ENCODE measurements at regions not wholly inside any gene's neighbourhood (a gene's known extent, or its start where the extent isn't known, plus 50 kb on each side); places are given as distances from the start of the nearest gene placed in this dataset.

GRCh38 chr9:25542319-25542718 is 135.9 kb downstream of the TUSC1 start (continued):
- TF ChIP-seq ZNF394 (tag by site-specific recombination; IDR thresholded peaks at IDR 0.05; ENCODE audit: borderline replicate concordance) (no peak), ZNF140 (tag by site-specific recombination; IDR thresholded peaks at IDR 0.05) (no peak), KLF16 (tag by site-specific recombination; IDR thresholded peaks at IDR 0.05) (no peak), ZFP41 (tag by site-specific recombination; IDR thresholded peaks at IDR 0.05; ENCODE audit: borderline replicate concordance) (no peak), ZNF510 (tag by site-specific recombination; IDR thresholded peaks at IDR 0.05; ENCODE audit: insufficient replicate concordance) (no peak)
- TF ChIP-seq, protein P1, sequence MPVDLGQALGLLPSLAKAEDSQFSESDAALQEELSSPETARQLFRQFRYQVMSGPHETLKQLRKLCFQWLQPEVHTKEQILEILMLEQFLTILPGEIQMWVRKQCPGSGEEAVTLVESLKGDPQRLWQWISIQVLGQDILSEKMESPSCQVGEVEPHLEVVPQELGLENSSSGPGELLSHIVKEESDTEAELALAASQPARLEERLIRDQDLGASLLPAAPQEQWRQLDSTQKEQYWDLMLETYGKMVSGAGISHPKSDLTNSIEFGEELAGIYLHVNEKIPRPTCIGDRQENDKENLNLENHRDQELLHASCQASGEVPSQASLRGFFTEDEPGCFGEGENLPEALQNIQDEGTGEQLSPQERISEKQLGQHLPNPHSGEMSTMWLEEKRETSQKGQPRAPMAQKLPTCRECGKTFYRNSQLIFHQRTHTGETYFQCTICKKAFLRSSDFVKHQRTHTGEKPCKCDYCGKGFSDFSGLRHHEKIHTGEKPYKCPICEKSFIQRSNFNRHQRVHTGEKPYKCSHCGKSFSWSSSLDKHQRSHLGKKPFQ (tag by site-specific recombination; IDR thresholded peaks at IDR 0.05), result no peak

DNA sequence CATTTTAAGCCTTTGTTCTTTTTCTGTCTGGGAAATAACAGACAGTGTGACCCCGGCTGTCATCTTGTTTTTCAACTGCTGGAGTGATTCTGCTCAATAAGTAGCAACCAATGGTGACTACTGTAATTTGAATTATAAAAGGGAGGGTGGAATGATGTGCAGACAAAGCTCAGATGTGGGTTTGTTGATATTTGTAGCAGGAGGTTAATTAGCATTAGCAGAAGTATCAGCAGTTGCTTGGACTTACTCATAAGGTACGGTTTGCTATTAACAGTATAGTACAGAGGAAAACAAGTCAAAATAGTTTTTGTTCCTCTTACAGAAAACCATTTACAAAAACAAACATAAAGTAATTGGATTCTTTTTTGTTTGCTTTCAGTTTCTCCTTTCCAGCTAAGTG is 140.4 kb downstream of the TUSC1 start:
- POLR2A ChIA-PET, result no interaction called here
- Histone ChIP-seq H3K4me3 (ENCODE audit: low read depth, low read length) (no peak overlapping the region), H3K9me3 (ENCODE audit: control insufficient read depth, insufficient read depth, low read depth, low read length) (no peaks in the 10 kb centered on the region), H3K4me1 (ENCODE audit: control insufficient read depth, insufficient read depth, low read length) (no peaks in the 10 kb centered on the region), H3K27ac (ENCODE audit: extremely low read depth, low read depth, low read length) (no peak overlapping the region), H3K36me3 (ENCODE audit: control insufficient read depth in 2 of 2, insufficient read depth in 1 of 2, low read length in 2 of 2) (no peaks in the 10 kb centered on the region)
- no peak for TF ChIP-seq ZNF426 (tag by site-specific recombination; IDR thresholded peaks at IDR 0.05)
- no peak for TF ChIP-seq ZNF76 (tag by site-specific recombination; IDR thresholded peaks at IDR 0.05; ENCODE audit: borderline replicate concordance, low read depth)
- TF ChIP-seq TRIM28 (IDR thresholded peaks at IDR 0.05; ENCODE audit: borderline replicate concordance, low read length), result no peak
- TF ChIP-seq GLI4 (tag by site-specific recombination; IDR thresholded peaks at IDR 0.05), result no peak
- TF ChIP-seq PATZ1 (tag by site-specific recombination; IDR thresholded peaks at IDR 0.05), result no peak
- no peak for TF ChIP-seq ZNF280D (tag by site-specific recombination; IDR thresholded peaks at IDR 0.05)
- TF ChIP-seq MZF1 (tag by site-specific recombination; IDR thresholded peaks at IDR 0.05; ENCODE audit: borderline replicate concordance), result no peak
- TF ChIP-seq GLIS1 (tag by site-specific recombination; IDR thresholded peaks at IDR 0.05), result no peak
- CTCF ChIA-PET, result no interaction called here

GRCh38 chr9:25519286-25519685 is 159.0 kb downstream of the TUSC1 start:
- Histone ChIP-seq H3K27ac (ENCODE audit: extremely low read depth, low read depth, low read length) (no peak overlapping the region), H3K9me3 (ENCODE audit: control insufficient read depth, insufficient read depth, low read depth, low read length) (no peaks in the 10 kb centered on the region), H3K4me3 (ENCODE audit: low read depth, low read length) (no peak overlapping the region), H3K4me1 (ENCODE audit: control insufficient read depth, insufficient read depth, low read length) (no peaks in the 10 kb centered on the region), H3K36me3 (ENCODE audit: control insufficient read depth in 2 of 2, insufficient read depth in 1 of 2, low read length in 2 of 2) (no peaks in the 10 kb centered on the region)
- ChIA-PET CTCF (no interaction called here), POLR2A (no interaction called here)
- TF ChIP-seq ZBTB21 (tag by site-specific recombination; IDR thresholded peaks at IDR 0.05) (no peak), ZNF280D (tag by site-specific recombination; IDR thresholded peaks at IDR 0.05) (no peak)

Measured in HEK293 (cell line).